ENCODE measurements at regions not wholly inside any gene's neighbourhood (a gene's known extent, or its start where the extent isn't known, plus 50 kb on each side); places are given as distances from the start of the nearest gene placed in this dataset.

DNA sequence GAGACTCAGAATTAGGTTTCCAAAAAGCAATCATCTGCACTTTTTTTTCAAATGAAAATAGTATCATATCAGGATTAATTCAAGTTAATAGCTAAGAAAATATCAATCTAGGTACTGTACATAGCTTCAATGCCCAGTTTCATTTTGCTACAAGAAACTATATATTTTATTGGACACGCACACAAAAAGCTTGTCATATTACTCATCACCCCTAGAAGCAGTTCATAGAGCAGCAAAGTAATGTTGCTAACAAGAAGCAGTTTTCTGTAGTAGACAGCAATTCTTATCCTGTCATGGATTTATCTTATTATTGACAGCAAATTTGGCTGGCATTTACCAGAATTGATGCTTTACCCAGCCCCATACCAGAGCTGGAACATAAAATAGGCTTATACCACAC, 52.3 kb upstream of the LSM6 start (continued):
- no peak for TF ChIP-seq ZBTB10 (tag by site-specific recombination; IDR thresholded peaks at IDR 0.05)
- no peak for TF ChIP-seq ZSCAN5A (tag by site-specific recombination; IDR thresholded peaks at IDR 0.05)
- TF ChIP-seq ZBTB6 (tag by site-specific recombination; IDR thresholded peaks at IDR 0.05) = no peak

GRCh38 chr4:146122398-146122797, 53.1 kb upstream of the LSM6 start:
- Histone ChIP-seq H3K4me1 (ENCODE audit: control insufficient read depth, insufficient read depth, low read length) (no peaks in the 10 kb centered on the region), H3K27ac (ENCODE audit: extremely low read depth, low read depth, low read length) (no peak overlapping the region), H3K9me3 (ENCODE audit: control insufficient read depth, insufficient read depth, low read depth, low read length) (no peaks in the 10 kb centered on the region), H3K36me3 (ENCODE audit: control insufficient read depth in 2 of 2, insufficient read depth in 1 of 2, low read length in 2 of 2) (no peaks in the 10 kb centered on the region), H3K4me3 (ENCODE audit: low read depth, low read length) (no peak overlapping the region)
- CTCF ChIA-PET = no interaction called here
- POLR2A ChIA-PET = no interaction called here
- TF ChIP-seq ZNF155 (tag by site-specific recombination; IDR thresholded peaks at IDR 0.05) (no peak), ZNF140 (tag by site-specific recombination; IDR thresholded peaks at IDR 0.05) (no peak), BCL6B (tag by site-specific recombination; IDR thresholded peaks at IDR 0.05) (no peak), ZBTB6 (tag by site-specific recombination; IDR thresholded peaks at IDR 0.05) (no peak), ZNF626 (tag by site-specific recombination; IDR thresholded peaks at IDR 0.05) (no peak), SP2 (tag by site-specific recombination; IDR thresholded peaks at IDR 0.05) (no peak), ZNF10 (tag by site-specific recombination; IDR thresholded peaks at IDR 0.05) (no peak), ZNF112 (tag by site-specific recombination; IDR thresholded peaks at IDR 0.05) (no peak), ZNF514 (tag by site-specific recombination; IDR thresholded peaks at IDR 0.05) (no peak), TCF7L2 (IDR thresholded peaks at IDR 0.05; ENCODE audit: borderline replicate concordance, low read depth, low read length) (no peak), ZNF48 (tag by site-specific recombination; IDR thresholded peaks at IDR 0.05) (no peak)
- TF ChIP-seq, protein P1, sequence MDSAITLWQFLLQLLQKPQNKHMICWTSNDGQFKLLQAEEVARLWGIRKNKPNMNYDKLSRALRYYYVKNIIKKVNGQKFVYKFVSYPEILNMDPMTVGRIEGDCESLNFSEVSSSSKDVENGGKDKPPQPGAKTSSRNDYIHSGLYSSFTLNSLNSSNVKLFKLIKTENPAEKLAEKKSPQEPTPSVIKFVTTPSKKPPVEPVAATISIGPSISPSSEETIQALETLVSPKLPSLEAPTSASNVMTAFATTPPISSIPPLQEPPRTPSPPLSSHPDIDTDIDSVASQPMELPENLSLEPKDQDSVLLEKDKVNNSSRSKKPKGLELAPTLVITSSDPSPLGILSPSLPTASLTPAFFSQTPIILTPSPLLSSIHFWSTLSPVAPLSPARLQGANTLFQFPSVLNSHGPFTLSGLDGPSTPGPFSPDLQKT (IDR thresholded peaks at IDR 0.05; ENCODE audit: borderline replicate concordance, low read depth, low read length) = no peak
- TF ChIP-seq, protein P2, sequence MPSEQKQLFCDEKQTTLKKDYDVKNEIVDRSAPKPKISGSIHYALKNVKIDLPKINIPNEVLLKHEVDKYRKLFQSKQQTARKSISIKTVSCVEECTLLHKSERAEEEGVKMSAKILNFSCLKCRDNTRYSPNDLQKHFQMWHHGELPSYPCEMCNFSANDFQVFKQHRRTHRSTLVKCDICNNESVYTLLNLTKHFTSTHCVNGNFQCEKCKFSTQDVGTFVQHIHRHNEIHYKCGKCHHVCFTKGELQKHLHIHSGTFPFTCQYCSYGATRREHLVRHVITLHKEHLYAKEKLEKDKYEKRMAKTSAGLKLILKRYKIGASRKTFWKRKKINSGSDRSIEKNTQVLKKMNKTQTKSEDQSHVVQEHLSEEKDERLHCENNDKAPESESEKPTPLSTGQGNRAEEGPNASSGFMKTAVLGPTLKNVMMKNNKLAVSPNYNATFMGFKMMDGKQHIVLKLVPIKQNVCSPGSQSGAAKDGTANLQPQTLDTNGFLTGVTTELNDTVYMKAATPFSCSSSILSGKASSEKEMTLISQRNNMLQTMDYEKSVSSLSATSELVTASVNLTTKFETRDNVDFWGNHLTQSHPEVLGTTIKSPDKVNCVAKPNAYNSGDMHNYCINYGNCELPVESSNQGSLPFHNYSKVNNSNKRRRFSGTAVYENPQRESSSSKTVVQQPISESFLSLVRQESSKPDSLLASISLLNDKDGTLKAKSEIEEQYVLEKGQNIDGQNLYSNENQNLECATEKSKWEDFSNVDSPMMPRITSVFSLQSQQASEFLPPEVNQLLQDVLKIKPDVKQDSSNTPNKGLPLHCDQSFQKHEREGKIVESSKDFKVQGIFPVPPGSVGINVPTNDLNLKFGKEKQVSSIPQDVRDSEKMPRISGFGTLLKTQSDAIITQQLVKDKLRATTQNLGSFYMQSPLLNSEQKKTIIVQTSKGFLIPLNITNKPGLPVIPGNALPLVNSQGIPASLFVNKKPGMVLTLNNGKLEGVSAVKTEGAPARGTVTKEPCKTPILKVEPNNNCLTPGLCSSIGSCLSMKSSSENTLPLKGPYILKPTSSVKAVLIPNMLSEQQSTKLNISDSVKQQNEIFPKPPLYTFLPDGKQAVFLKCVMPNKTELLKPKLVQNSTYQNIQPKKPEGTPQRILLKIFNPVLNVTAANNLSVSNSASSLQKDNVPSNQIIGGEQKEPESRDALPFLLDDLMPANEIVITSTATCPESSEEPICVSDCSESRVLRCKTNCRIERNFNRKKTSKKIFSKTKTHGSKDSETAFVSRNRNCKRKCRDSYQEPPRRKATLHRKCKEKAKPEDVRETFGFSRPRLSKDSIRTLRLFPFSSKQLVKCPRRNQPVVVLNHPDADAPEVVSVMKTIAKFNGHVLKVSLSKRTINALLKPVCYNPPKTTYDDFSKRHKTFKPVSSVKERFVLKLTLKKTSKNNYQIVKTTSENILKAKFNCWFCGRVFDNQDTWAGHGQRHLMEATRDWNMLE (tag by site-specific recombination; conservative IDR thresholded peaks at IDR 0.05; ENCODE audit: low read depth) = no peak

All from HEK293 (cell line).